CD14-positive monocyte (primary cell): ENCODE measurements at regions not wholly inside any gene's neighbourhood (a gene's known extent, or its start where the extent isn't known, plus 50 kb on each side); places are given as distances from the start of the nearest gene placed in this dataset.
"Not testable (repeated sequence)": the region's sequence is repeated elsewhere in the genome, so short reads cannot be mapped to it uniquely, and the experiment has no call there.

Source experiments
- DNase-seq, 3 donors: peaks; one replicate each; pipeline ENCODE4 v3.0.0-alpha.2; 2011 to 2022
- H2AFZ ChIP-seq: 2 replicates; pipeline ENCODE4 v1.6.0; 2012; ENCODE audit warnings: mild to moderate bottlenecking, low read depth, low read length, inconsistent platforms; ENCODE audit not compliant: insufficient read depth, poor library complexity, severe bottlenecking
- H3K27ac ChIP-seq, 2 donors: 1 replicate in 1 of 2; 2 replicates in 1 of 2; pipeline ENCODE4 v1.5.1; 2012 to 2013; ENCODE audit warnings: low read length in 2 of 2, control low read depth in 1 of 2, inconsistent platforms in 1 of 2, low read depth in 1 of 2, mild to moderate bottlenecking in 1 of 2
- H3K27me3 ChIP-seq, 2 donors: one replicate each; pipeline versions ENCODE4 v1.6.0 to v1.6.1; 2011 to 2013; ENCODE audit warnings: low read length in 2 of 2; ENCODE audit not compliant: control insufficient read depth in 2 of 2, insufficient read depth in 2 of 2
- H3K36me3 ChIP-seq, 2 donors: replicated peaks in 1 of 2; 1 replicate in 1 of 2; 2 replicates in 1 of 2; pipeline versions ENCODE4 v1.5.1 to v1.6.1; 2012 to 2013; ENCODE audit warnings: low read length in 2 of 2, control low read depth in 1 of 2, inconsistent platforms in 1 of 2, mild to moderate bottlenecking in 1 of 2; ENCODE audit not compliant: insufficient read depth in 2 of 2, control insufficient read depth in 1 of 2
- H3K4me1 ChIP-seq, 2 donors: 1 replicate in 1 of 2; 2 replicates in 1 of 2; pipeline versions ENCODE4 v1.5.1 to v1.6.1; 2012 to 2013; ENCODE audit warnings: low read length in 2 of 2, control low read depth in 1 of 2, inconsistent platforms in 1 of 2, mild to moderate bottlenecking in 1 of 2, moderate library complexity in 1 of 2; ENCODE audit not compliant: insufficient read depth in 2 of 2, control insufficient read depth in 1 of 2
- H3K4me2 ChIP-seq: replicated peaks from 2 replicates; pipeline ENCODE3; 2012; ENCODE audit warnings: low read length, moderate library complexity, mild to moderate bottlenecking; ENCODE audit not compliant: poor library complexity, severe bottlenecking; ENCODE audit errors: extremely low read depth
- H3K4me3 ChIP-seq, 3 experiments: fragments of 200-600 bp in 1 of 3; sonication (generic) in 1 of 3; replicated peaks in 1 of 3; 1 replicate in 2 of 3; 2 replicates in 1 of 3; pipeline ENCODE4 v1.5.1; 2011 to 2013; ENCODE audit warnings: low read length in 3 of 3, mild to moderate bottlenecking in 3 of 3, control low read depth in 2 of 3, low read depth in 2 of 3, inconsistent platforms in 1 of 3, moderate library complexity in 1 of 3
- H3K79me2 ChIP-seq: 2 replicates; pipeline ENCODE4 v1.6.0; 2012; ENCODE audit warnings: mild to moderate bottlenecking, control low read depth, inconsistent platforms, low read length, moderate library complexity; ENCODE audit not compliant: insufficient read depth
- H3K9ac ChIP-seq: 2 replicates; pipeline ENCODE4 v1.6.0; 2017; ENCODE audit warnings: low read length, mild to moderate bottlenecking; ENCODE audit not compliant: insufficient read depth, poor library complexity, severe bottlenecking
- H3K9me3 ChIP-seq, 2 donors: replicated peaks in 1 of 2; 1 replicate in 1 of 2; 2 replicates in 1 of 2; pipeline versions ENCODE4 v1.5.1 to v1.6.1; 2012 to 2013; ENCODE audit warnings: low read length in 2 of 2, control low read depth in 1 of 2; ENCODE audit not compliant: control insufficient read depth in 1 of 2, insufficient read depth in 1 of 2
- H4K20me1 ChIP-seq: 2 replicates; pipeline ENCODE4 v1.6.0; 2012; ENCODE audit warnings: mild to moderate bottlenecking, low read length, control low read depth, moderate library complexity; ENCODE audit not compliant: insufficient read depth
- H3K27ac Mint-ChIP-seq, 7 donors: one replicate each; pipeline ENCODE4 v1.8.0; 2020; ENCODE audit warnings: mild to moderate bottlenecking in 7 of 7, mixed read lengths in 7 of 7, moderate library complexity in 6 of 7, inconsistent platforms in 2 of 7
- H3K27me3 Mint-ChIP-seq, 3 donors: one replicate each; pipeline ENCODE4 v1.8.0; 2021 to 2022; ENCODE audit warnings: low read depth in 3 of 3, mild to moderate bottlenecking in 3 of 3, mixed read lengths in 3 of 3, moderate library complexity in 3 of 3, inconsistent platforms in 1 of 3
- H3K36me3 Mint-ChIP-seq, 2 donors: one replicate each; pipeline ENCODE4 v1.8.0; 2020; ENCODE audit warnings: mixed read lengths in 2 of 2, inconsistent platforms in 1 of 2, mild to moderate bottlenecking in 1 of 2
- H3K4me1 Mint-ChIP-seq: one replicate; pipeline ENCODE4 v1.8.0; 2020; ENCODE audit warnings: mild to moderate bottlenecking, mixed read lengths
- H3K4me3 Mint-ChIP-seq, 2 donors: one replicate each; pipeline ENCODE4 v1.8.0; 2020; ENCODE audit warnings: mild to moderate bottlenecking in 2 of 2, mixed read lengths in 2 of 2, moderate library complexity in 1 of 2
- H3K9me3 Mint-ChIP-seq, 7 donors: one replicate each; pipeline ENCODE4 v1.8.0; 2020 to 2022; ENCODE audit warnings: mixed read lengths in 7 of 7, mild to moderate bottlenecking in 6 of 7, moderate library complexity in 6 of 7, inconsistent platforms in 2 of 7
- WGBS: methylation state at CpG from one replicate; pipeline ENCODE4 v1.1.5; 2013; ENCODE audit warnings: missing lambda C conversion rate; ENCODE audit not compliant: insufficient coverage; 5-methylcytosine and 5-hydroxymethylcytosine counted together
- intact Hi-C, 2 donors: fragments of 100-400 bp; cut with micrococcal nuclease; formaldehyde crosslinking; loops; one replicate each; pipeline versions ENCODE4 v1.15.0 to v1.15.1; 2023
- TF ChIP-seq, protein P1 (sequence below): fragments of 200-600 bp; IDR thresholded peaks from one replicate; pipeline ENCODE4 v1.8.0; 2022; ENCODE audit warnings: antibody characterized with exemption, mild to moderate bottlenecking

DNA sequence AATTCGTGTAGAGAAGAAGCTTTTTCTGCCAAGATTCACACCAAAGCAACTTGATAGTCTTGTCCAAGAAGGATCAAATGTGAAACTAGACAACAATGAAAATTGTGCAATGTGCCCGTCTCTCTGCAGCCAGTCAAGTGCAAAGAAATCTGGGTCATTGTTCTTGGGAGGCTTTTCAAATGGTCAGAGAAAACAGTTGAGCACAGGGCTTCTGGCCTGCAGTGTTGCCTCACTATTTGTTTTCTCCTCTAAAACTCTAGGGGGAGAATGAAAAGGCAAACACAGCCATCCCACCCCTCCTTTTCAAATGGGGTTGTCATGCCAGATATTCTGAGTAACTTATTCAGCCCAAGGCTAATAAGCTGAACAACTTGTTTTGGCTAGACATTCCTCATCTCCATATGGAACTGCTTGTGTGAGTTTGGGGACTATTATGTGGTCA, 417.6 kb upstream of the CDIN1 start:
- H3K9me3 ChIP-seq = peaks cover 0 to 11% of the 10 kb centered on the region in 2 donors
- H3K27ac Mint-ChIP-seq = no peak overlapping the region
- no peaks in the 10 kb centered on the region for H3K36me3 ChIP-seq
- no peak overlapping the region for H3K4me3 ChIP-seq
- no CpG with 5 or more reads among the region's 2 CpGs for WGBS
- no peak overlapping the region for H2AFZ ChIP-seq
- no peaks in the 10 kb centered on the region for H3K27me3 ChIP-seq
- TF ChIP-seq, protein P1, sequence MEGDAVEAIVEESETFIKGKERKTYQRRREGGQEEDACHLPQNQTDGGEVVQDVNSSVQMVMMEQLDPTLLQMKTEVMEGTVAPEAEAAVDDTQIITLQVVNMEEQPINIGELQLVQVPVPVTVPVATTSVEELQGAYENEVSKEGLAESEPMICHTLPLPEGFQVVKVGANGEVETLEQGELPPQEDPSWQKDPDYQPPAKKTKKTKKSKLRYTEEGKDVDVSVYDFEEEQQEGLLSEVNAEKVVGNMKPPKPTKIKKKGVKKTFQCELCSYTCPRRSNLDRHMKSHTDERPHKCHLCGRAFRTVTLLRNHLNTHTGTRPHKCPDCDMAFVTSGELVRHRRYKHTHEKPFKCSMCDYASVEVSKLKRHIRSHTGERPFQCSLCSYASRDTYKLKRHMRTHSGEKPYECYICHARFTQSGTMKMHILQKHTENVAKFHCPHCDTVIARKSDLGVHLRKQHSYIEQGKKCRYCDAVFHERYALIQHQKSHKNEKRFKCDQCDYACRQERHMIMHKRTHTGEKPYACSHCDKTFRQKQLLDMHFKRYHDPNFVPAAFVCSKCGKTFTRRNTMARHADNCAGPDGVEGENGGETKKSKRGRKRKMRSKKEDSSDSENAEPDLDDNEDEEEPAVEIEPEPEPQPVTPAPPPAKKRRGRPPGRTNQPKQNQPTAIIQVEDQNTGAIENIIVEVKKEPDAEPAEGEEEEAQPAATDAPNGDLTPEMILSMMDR = no peak
- peaks cover 0 to 2% (median 0%) of the 10 kb centered on the region in 3 donors for H3K27me3 Mint-ChIP-seq
- no peak overlapping the region for H3K27ac ChIP-seq
- H3K9ac ChIP-seq = no peak overlapping the region
- no peaks in the 10 kb centered on the region for H4K20me1 ChIP-seq
- no peak overlapping the region for H3K4me2 ChIP-seq
- DNase-seq = no peak
- no peaks in the 10 kb centered on the region for H3K79me2 ChIP-seq
- H3K4me3 Mint-ChIP-seq = no peak overlapping the region
- H3K4me1 Mint-ChIP-seq = no peaks in the 10 kb centered on the region
- peaks cover 2 to 19% (median 12%) of the 10 kb centered on the region in 7 donors for H3K9me3 Mint-ChIP-seq
- intact Hi-C loops = no loop called here
- H3K4me1 ChIP-seq = no peaks in the 10 kb centered on the region
- no peaks in the 10 kb centered on the region for H3K36me3 Mint-ChIP-seq

DNA sequence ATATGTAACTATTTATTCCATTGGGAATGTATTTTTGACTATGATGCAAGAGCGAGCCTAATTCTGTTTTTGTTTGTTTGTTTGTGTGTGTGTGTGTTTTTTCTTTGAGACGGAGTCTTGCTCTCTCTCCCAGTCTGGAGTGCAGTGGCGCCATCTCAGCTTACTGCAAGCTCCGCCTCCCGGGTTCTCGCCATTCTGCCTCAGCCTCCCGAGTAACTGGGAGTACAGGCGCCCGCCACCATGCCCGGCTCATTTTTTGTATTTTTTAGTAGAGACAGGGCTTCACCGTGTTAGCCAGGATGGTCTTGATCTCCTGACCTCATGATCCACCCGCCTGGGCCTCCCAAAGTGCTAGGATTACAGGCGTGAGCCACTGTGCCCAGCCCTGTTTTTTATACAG, 415.4 kb upstream of the CDIN1 start:
- H3K9me3 ChIP-seq, H3K4me3 Mint-ChIP-seq, H3K4me2 ChIP-seq, H3K27ac ChIP-seq, H2AFZ ChIP-seq, H3K4me1 ChIP-seq, H3K9ac ChIP-seq, H3K79me2 ChIP-seq, H3K36me3 Mint-ChIP-seq, DNase-seq, intact Hi-C loops, H4K20me1 ChIP-seq, H3K27me3 ChIP-seq, H3K36me3 ChIP-seq, H3K4me1 Mint-ChIP-seq, H3K27ac Mint-ChIP-seq, H3K4me3 ChIP-seq, H3K27me3 Mint-ChIP-seq: not testable (repeated sequence)
- WGBS = 94% methylated on average over 10 of the region's 13 CpGs
- H3K9me3 Mint-ChIP-seq = peaks cover 0 to 19% (median 9%) of the 10 kb centered on the region in 7 donors
